Nephron (organoid): ENCODE measurements at regions not wholly inside any gene's neighbourhood (a gene's known extent, or its start where the extent isn't known, plus 50 kb on each side); places are given as distances from the start of the nearest gene placed in this dataset.

ENCODE experiments used
- H3K27ac Mint-ChIP-seq, 3 experiments: 2 replicates each; pipeline ENCODE4 v1.8.0; 2020; ENCODE audit warnings: mixed read lengths in 3 of 3, mild to moderate bottlenecking in 2 of 3, moderate library complexity in 1 of 3
- H3K27me3 Mint-ChIP-seq: 2 replicates; pipeline ENCODE4 v1.8.0; 2021; ENCODE audit warnings: low read depth, mild to moderate bottlenecking, moderate library complexity, mixed read lengths
- H3K36me3 Mint-ChIP-seq: 2 replicates; pipeline ENCODE4 v1.8.0; 2020; ENCODE audit warnings: low read depth, mixed read lengths
- H3K4me1 Mint-ChIP-seq: 2 replicates; pipeline ENCODE4 v1.8.0; 2020; ENCODE audit warnings: mixed read lengths
- H3K4me3 Mint-ChIP-seq, 3 experiments: 2 replicates each; pipeline ENCODE4 v1.8.0; 2020; ENCODE audit warnings: mild to moderate bottlenecking in 3 of 3, mixed read lengths in 3 of 3, moderate library complexity in 2 of 3
- H3K9me3 Mint-ChIP-seq: 2 replicates; pipeline ENCODE4 v1.8.0; 2020; ENCODE audit warnings: mixed read lengths
- CTCF ChIP-seq, 3 experiments: fragments of 200-600 bp; sonication (generic); IDR thresholded peaks; one replicate each; pipeline ENCODE4 v1.5.0; 2021; ENCODE audit warnings: antibody characterized with exemption in 3 of 3; ENCODE audit not compliant: unreplicated experiment in 3 of 3

- Mint-ChIP-seq H3K36me3 (no peaks in the 10 kb centered on the region), H3K27me3 (no peaks in the 10 kb centered on the region), H3K4me1 (peaks cover 8% of the 10 kb centered on the region), H3K4me3 (no peak overlapping the region), H3K9me3 (no peaks in the 10 kb centered on the region), H3K27ac (no peak overlapping the region)
- TF ChIP-seq CTCF (IDR thresholded peaks at IDR 0.05; ENCODE audit: unreplicated experiment in 3 of 3): no peak
Measured at GRCh38 chr3:181613813-181614212, 97.9 kb upstream of the SOX2 start.

- H3K27me3 Mint-ChIP-seq: no peaks in the 10 kb centered on the region
- H3K4me1 Mint-ChIP-seq: peaks cover 8% of the 10 kb centered on the region
- no peak for TF ChIP-seq CTCF (IDR thresholded peaks at IDR 0.05; ENCODE audit: unreplicated experiment in 3 of 3)
- no peak overlapping the region for H3K27ac Mint-ChIP-seq
- no peaks in the 10 kb centered on the region for H3K9me3 Mint-ChIP-seq
- no peaks in the 10 kb centered on the region for H3K36me3 Mint-ChIP-seq
- no peak overlapping the region for H3K4me3 Mint-ChIP-seq
Measured at GRCh38 chr3:181613191-181613590, 98.5 kb upstream of the SOX2 start.

- no peaks in the 10 kb centered on the region for H3K27me3 Mint-ChIP-seq
- no peaks in the 10 kb centered on the region for H3K9me3 Mint-ChIP-seq
- no peak overlapping the region for H3K4me3 Mint-ChIP-seq
- H3K4me1 Mint-ChIP-seq: peaks cover 8% of the 10 kb centered on the region
- H3K27ac Mint-ChIP-seq: no peak overlapping the region
- TF ChIP-seq CTCF (IDR thresholded peaks at IDR 0.05; ENCODE audit: unreplicated experiment in 3 of 3): no peak
- no peaks in the 10 kb centered on the region for H3K36me3 Mint-ChIP-seq
Measured at GRCh38 chr3:181610973-181611265, 100.8 kb upstream of the SOX2 start.

GRCh38 chr3:181610083-181610972, 101.4 kb upstream of the SOX2 start:
- Mint-ChIP-seq H3K4me1 (peaks cover 8% of the 10 kb centered on the region), H3K27me3 (no peaks in the 10 kb centered on the region), H3K9me3 (no peaks in the 10 kb centered on the region), H3K27ac (no peak overlapping the region), H3K4me3 (no peak overlapping the region), H3K36me3 (no peaks in the 10 kb centered on the region)
- no peak for TF ChIP-seq CTCF (IDR thresholded peaks at IDR 0.05; ENCODE audit: unreplicated experiment in 3 of 3)

GRCh38 chr3:181609030-181609767, 102.5 kb upstream of the SOX2 start:
- Mint-ChIP-seq H3K36me3 (no peaks in the 10 kb centered on the region), H3K4me3 (no peak overlapping the region), H3K9me3 (no peaks in the 10 kb centered on the region), H3K27me3 (no peaks in the 10 kb centered on the region), H3K4me1 (peaks cover 8% of the 10 kb centered on the region), H3K27ac (no peak overlapping the region)
- TF ChIP-seq CTCF (IDR thresholded peaks at IDR 0.05; ENCODE audit: unreplicated experiment in 3 of 3): no peak
